Neural progenitor cell (in vitro differentiated cells): ENCODE measurements at regions not wholly inside any gene's neighbourhood (a gene's known extent, or its start where the extent isn't known, plus 50 kb on each side); places are given as distances from the start of the nearest gene placed in this dataset.

Experiments
- EZH2phosphoT487 ChIP-seq: fragments of 200-600 bp; sonication (generic); IDR thresholded peaks from 2 replicates; pipeline ENCODE4 v1.6.1; 2017; ENCODE audit warnings: antibody characterized with exemption
- TF ChIP-seq, protein P1 (sequence below): fragments of 200-600 bp; sonication (generic); IDR thresholded peaks from 2 replicates; pipeline ENCODE4 v1.5.1; 2017; ENCODE audit warnings: antibody characterized with exemption, mild to moderate bottlenecking

DNA sequence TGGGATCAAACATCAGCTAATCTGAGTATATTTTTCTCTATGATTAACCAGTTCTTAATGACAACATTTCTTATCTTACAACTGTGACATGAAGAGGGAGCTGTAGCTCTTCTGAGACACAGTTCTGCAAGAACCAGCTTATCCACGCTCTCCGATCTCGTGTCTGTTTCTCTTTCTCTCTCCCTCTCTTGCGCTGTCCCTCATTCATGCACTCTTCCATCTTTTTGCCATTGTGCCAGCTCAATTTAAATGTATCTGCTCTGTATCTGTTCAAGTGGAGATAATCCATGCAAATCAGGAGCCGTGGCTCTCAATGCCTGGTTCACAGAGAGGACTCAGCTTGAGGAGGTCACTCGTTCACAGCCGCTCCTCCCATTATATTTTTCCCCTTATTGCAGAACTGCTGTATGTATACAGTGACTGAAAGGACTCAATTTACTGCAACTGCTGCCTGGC, 494.7 kb upstream of the ADGRL2 start:
- TF ChIP-seq, protein P1, sequence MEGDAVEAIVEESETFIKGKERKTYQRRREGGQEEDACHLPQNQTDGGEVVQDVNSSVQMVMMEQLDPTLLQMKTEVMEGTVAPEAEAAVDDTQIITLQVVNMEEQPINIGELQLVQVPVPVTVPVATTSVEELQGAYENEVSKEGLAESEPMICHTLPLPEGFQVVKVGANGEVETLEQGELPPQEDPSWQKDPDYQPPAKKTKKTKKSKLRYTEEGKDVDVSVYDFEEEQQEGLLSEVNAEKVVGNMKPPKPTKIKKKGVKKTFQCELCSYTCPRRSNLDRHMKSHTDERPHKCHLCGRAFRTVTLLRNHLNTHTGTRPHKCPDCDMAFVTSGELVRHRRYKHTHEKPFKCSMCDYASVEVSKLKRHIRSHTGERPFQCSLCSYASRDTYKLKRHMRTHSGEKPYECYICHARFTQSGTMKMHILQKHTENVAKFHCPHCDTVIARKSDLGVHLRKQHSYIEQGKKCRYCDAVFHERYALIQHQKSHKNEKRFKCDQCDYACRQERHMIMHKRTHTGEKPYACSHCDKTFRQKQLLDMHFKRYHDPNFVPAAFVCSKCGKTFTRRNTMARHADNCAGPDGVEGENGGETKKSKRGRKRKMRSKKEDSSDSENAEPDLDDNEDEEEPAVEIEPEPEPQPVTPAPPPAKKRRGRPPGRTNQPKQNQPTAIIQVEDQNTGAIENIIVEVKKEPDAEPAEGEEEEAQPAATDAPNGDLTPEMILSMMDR: peak; percentile 55
- no peak for TF ChIP-seq EZH2phosphoT487
